Osteocyte (in vitro differentiated cells): ENCODE measurements at regions not wholly inside any gene's neighbourhood (a gene's known extent, or its start where the extent isn't known, plus 50 kb on each side); places are given as distances from the start of the nearest gene placed in this dataset.
A peak's percentile ranks its signal among the peaks of the same experiment; 100 is the strongest.
"Not testable (repeated sequence)": the region's sequence is repeated elsewhere in the genome, so short reads cannot be mapped to it uniquely, and the experiment has no call there.

Source experiments
- DNase-seq: peaks from one replicate; pipeline ENCODE4 v3.0.0; 2021; ENCODE audit warnings: mixed read lengths; ENCODE audit not compliant: unreplicated experiment; ENCODE audit errors: extremely low spot score
- H3K27ac Mint-ChIP-seq: one replicate; pipeline ENCODE4 v1.8.0; 2021; ENCODE audit warnings: mild to moderate bottlenecking, mixed read lengths; ENCODE audit not compliant: unreplicated experiment
- H3K27me3 Mint-ChIP-seq: one replicate; pipeline ENCODE4 v1.8.0; 2021; ENCODE audit warnings: mixed read lengths; ENCODE audit not compliant: unreplicated experiment
- H3K36me3 Mint-ChIP-seq: one replicate; pipeline ENCODE4 v1.8.0; 2021; ENCODE audit warnings: mixed read lengths; ENCODE audit not compliant: unreplicated experiment
- H3K4me1 Mint-ChIP-seq: one replicate; pipeline ENCODE4 v1.8.0; 2021; ENCODE audit warnings: mixed read lengths; ENCODE audit not compliant: unreplicated experiment
- H3K4me3 Mint-ChIP-seq: one replicate; pipeline ENCODE4 v1.8.0; 2021; ENCODE audit warnings: mild to moderate bottlenecking, moderate library complexity, mixed read lengths; ENCODE audit not compliant: unreplicated experiment
- H3K9me3 Mint-ChIP-seq: one replicate; pipeline ENCODE4 v1.8.0; 2021; ENCODE audit warnings: mixed read lengths; ENCODE audit not compliant: unreplicated experiment

DNA sequence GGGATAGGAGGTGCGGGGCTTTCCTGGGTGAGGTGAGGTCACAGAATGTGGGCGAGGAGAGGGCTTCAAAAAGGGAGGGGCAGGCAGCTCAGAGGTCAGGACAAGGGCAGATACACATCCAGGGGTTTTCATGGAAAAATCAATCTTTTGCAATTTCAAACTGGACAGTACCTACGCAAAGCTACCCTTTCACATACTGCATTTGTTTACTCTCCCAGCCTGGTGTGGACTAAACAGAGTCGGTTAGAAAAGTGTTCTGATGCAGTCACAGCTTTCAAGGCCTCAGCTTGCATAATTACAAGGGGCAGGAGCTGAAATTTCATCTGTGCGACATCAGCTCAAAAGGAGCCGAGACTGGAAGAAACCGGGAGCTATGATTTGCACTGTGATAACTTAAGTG is 309.9 kb upstream of the SOX1 start:
- H3K9me3 Mint-ChIP-seq, H3K27ac Mint-ChIP-seq, DNase-seq, H3K4me3 Mint-ChIP-seq, H3K36me3 Mint-ChIP-seq, H3K27me3 Mint-ChIP-seq, H3K4me1 Mint-ChIP-seq: not testable (repeated sequence)

DNA sequence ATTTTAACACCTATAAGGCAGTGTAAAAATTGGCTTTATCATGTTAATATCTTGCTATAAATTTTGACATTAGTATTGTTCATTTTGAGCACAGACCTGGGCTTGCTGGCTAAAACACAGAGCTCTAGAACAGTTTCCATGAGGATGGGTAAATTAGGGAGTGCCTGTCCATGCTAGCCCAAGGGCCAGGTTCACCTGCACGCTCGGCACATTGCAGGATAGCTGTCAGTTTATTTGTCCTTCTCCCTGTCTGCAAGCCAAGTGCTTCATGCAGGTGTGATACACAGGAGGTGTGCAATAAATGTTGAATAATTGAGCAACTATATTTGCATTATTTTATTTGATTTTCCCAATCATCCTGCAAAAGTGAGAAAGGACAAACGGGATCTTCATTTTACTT is 309.3 kb upstream of the SOX1 start:
- H3K27me3 Mint-ChIP-seq, H3K27ac Mint-ChIP-seq, H3K9me3 Mint-ChIP-seq, H3K36me3 Mint-ChIP-seq, H3K4me1 Mint-ChIP-seq, H3K4me3 Mint-ChIP-seq: not testable (repeated sequence)
- DNase-seq = peak; percentile 8

DNA sequence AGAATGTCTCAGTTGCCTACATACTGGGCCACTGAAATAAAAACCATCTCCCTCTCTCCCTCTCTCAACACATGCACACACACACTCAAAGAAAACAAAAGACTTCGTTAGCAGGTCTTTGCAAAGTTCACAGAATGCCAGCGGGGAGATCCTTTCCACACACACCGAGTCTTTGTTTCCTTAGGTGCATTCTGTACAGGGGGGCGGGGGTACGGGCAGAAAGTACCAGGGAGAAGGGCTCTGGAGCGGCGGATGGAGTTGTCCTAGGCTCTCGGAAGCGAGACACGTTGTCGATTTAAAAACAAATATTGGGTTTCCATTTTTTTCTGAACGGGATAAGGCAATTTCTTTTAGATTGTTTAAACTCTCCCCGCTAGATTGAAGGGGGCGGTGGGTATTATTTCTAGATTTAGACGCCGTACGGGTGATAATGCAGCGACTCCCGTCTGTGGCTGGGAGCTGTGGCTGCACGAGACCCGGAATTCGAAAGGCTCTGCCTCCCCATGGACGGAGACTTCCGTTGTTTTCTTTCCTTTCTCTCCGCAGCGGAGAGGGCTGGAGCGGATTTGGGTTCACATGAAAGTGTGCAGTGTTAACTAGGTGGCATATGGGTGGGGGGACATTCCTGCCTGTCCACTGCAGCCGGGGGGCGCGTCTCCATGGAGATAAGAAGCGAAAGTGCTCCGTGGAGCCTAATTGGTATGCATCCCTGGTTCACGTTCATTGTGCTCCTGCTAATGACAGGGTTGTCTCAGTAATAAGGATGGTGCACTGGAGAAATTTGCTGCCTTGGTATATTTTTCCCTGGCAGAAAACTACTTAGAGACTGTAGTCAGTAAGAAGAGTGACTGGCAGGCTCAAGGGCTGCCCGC is 303.7 kb upstream of the SOX1 start:
- H3K36me3 Mint-ChIP-seq, H3K27me3 Mint-ChIP-seq, H3K4me3 Mint-ChIP-seq, H3K9me3 Mint-ChIP-seq, DNase-seq, H3K27ac Mint-ChIP-seq, H3K4me1 Mint-ChIP-seq: not testable (repeated sequence)

DNA sequence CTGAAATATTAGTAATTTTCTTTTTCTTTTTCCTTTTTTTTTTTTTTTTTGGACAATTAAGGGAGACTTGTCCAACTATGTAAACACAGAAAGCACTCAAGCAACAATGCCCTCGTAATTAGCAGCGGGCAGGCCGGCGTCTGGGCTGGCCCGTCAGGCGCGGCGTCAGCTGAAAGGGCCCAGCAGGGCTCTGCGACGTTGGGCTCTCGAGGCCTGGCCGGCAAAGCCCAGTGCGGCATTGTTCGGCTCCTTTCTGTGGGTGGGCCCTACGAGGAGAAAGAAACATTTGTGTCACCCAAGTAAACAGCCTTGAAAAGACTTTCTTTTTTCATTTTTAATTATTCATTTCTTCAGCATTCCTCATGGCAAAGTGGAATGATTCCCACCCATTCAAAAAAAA is 302.4 kb upstream of the SOX1 start:
- H3K27me3 Mint-ChIP-seq, H3K4me1 Mint-ChIP-seq, H3K27ac Mint-ChIP-seq, H3K4me3 Mint-ChIP-seq, H3K9me3 Mint-ChIP-seq, DNase-seq, H3K36me3 Mint-ChIP-seq: not testable (repeated sequence)

DNA sequence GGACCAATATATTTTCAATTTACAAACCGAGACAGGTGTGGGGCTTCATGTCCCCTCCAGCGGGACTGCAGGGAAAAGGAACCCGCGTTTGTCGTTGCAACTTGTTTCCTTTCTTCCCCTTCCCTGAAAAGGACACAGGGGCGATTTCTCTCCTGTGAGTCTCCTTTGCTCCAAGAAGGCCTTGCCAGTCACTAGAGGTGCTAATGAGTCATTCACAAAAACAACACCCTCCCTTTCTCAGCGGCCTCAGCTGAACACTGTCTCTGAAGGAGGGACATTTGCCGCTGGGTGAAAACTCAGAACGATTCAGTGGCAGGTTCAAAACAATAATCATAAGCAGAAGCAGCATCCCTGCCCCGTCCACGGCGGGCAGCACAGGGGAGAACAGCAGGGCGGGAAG is 302.0 kb upstream of the SOX1 start:
- not testable (repeated sequence) for DNase-seq, H3K36me3 Mint-ChIP-seq, H3K4me3 Mint-ChIP-seq, H3K9me3 Mint-ChIP-seq, H3K4me1 Mint-ChIP-seq, H3K27ac Mint-ChIP-seq, H3K27me3 Mint-ChIP-seq

DNA sequence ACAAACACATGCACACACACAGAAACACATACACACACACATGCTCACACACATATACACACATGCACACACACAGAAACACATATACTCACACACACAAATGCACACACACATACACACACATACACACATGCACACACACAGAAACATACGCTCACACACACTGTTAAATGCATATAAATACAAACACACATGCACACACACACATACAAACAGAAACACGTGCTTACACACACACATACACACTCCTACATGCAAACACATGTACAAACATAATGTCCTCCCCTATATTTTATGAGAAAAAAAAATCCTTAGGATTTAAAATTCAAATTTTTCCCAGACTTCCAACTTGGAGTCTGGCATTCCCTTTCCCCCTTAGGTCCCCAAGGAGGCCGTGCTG is 291.2 kb upstream of the SOX1 start:
- not testable (repeated sequence) for H3K36me3 Mint-ChIP-seq, H3K9me3 Mint-ChIP-seq, H3K27me3 Mint-ChIP-seq, H3K27ac Mint-ChIP-seq, H3K4me1 Mint-ChIP-seq, DNase-seq, H3K4me3 Mint-ChIP-seq

DNA sequence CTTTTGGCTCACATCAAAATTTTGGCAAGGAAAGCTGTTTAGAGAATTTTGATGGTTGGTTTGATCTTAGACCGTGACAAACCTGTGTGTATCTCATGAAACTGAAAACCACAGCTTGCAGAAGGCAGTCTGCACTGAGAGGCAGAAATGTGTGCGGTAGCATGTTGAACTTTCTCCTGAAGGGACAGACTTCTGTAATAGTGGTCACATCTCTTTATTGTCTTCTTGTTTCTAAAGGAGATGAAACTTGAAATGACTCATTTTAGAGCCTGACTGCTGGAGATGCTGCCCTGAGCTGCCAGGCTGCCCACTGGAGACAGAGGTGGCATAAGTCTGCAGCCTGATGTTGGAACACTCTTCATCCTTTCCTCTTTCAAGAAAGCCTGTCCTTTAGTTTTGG is 289.6 kb upstream of the SOX1 start:
- H3K27me3 Mint-ChIP-seq, H3K9me3 Mint-ChIP-seq, H3K4me3 Mint-ChIP-seq, H3K27ac Mint-ChIP-seq, DNase-seq, H3K36me3 Mint-ChIP-seq, H3K4me1 Mint-ChIP-seq: not testable (repeated sequence)

DNA sequence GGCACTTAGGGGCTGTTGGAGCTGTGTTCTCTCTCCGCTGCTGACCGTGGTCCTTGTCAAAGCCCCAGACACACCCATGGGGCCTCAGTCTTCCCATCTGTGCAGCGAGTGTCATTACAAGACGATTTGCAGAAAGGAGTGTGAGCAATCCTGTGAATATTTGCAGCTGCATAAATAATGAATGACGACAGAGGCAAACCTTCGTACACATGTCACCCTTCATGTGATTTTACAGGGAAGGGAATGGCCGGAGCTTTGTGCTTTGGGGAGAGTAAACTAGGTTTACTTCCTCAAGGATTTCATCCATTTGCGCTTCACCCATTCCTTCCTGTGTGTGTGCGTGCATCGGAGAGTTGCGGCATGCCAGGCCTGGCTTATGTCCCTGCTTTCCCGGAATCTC is 285.6 kb upstream of the SOX1 start:
- not testable (repeated sequence) for H3K4me1 Mint-ChIP-seq, H3K36me3 Mint-ChIP-seq, DNase-seq, H3K27me3 Mint-ChIP-seq, H3K4me3 Mint-ChIP-seq, H3K9me3 Mint-ChIP-seq, H3K27ac Mint-ChIP-seq

DNA sequence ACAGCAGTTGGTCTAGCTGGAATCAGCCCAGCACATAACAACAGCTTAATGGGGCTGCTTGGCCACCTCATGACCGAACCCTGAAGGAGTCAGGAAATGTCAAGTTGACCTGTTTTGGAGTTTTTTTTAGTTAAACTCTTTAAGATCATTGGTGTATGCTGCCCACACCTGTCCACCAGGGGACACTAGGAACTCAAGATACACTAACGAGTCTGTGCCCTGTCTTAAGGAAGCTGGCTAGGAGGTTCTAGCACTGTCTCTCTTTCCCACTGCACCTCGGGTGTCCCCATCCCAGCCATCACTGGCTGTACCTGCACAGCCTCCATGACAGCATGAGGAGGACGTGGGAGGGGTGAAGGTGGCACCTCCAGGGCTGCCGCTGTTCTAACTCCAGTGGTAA is 279.6 kb upstream of the SOX1 start:
- not testable (repeated sequence) for DNase-seq, H3K36me3 Mint-ChIP-seq, H3K27me3 Mint-ChIP-seq, H3K9me3 Mint-ChIP-seq, H3K4me3 Mint-ChIP-seq, H3K4me1 Mint-ChIP-seq, H3K27ac Mint-ChIP-seq
